ENCODE measurements at regions not wholly inside any gene's neighbourhood (a gene's known extent, or its start where the extent isn't known, plus 50 kb on each side); places are given as distances from the start of the nearest gene placed in this dataset.

DNA sequence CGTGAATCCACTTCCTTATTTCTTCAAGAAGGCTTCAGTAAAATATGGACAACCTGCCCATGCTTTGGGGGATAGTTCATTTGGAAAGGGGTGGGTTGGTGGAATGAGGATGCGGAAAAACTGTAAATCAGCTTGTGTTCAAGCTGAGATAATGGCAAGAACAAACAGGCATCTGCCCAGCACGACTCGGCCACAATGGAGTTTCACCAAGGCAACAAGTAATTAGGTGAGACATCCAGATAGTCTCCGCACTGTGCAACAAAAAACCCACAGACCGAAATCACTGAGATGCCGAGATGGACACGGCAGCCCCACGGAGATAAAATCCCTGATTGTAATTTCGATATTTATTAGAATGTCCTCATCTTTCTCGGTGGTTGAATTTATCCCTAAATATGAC lies 455.2 kb downstream of the AJAP1 start:
- TF ChIP-seq EZH2 (IDR thresholded peaks at IDR 0.05; ENCODE audit: low read depth, unreplicated experiment): no peak
- TF ChIP-seq, protein P1, sequence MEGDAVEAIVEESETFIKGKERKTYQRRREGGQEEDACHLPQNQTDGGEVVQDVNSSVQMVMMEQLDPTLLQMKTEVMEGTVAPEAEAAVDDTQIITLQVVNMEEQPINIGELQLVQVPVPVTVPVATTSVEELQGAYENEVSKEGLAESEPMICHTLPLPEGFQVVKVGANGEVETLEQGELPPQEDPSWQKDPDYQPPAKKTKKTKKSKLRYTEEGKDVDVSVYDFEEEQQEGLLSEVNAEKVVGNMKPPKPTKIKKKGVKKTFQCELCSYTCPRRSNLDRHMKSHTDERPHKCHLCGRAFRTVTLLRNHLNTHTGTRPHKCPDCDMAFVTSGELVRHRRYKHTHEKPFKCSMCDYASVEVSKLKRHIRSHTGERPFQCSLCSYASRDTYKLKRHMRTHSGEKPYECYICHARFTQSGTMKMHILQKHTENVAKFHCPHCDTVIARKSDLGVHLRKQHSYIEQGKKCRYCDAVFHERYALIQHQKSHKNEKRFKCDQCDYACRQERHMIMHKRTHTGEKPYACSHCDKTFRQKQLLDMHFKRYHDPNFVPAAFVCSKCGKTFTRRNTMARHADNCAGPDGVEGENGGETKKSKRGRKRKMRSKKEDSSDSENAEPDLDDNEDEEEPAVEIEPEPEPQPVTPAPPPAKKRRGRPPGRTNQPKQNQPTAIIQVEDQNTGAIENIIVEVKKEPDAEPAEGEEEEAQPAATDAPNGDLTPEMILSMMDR (conservative IDR thresholded peaks at IDR 0.05; ENCODE audit: low read depth in 2 of 2): no peak
- TF ChIP-seq POLR2AphosphoS5 (IDR thresholded peaks at IDR 0.05; ENCODE audit: low read depth): no peak
- no peak for TF ChIP-seq ETS1 (IDR thresholded peaks at IDR 0.05)
- TF ChIP-seq CREB1 (CRISPR knock-in tag; IDR thresholded peaks at IDR 0.05; ENCODE audit: low read depth): no peak
- no peak for TF ChIP-seq REST (IDR thresholded peaks at IDR 0.05; ENCODE audit: unreplicated experiment)
- no peak for TF ChIP-seq JUNB (IDR thresholded peaks at IDR 0.05; ENCODE audit: unreplicated experiment)
- no peak for TF ChIP-seq EZH2phosphoT487 (IDR thresholded peaks at IDR 0.05; ENCODE audit: unreplicated experiment)
- no peak for TF ChIP-seq NANOG (IDR thresholded peaks at IDR 0.05; ENCODE audit: borderline replicate concordance)
- no peak for TF ChIP-seq ZNF114 (CRISPR knock-in tag; IDR thresholded peaks at IDR 0.05)
- no peak for TF ChIP-seq STAT1 (IDR thresholded peaks at IDR 0.05; ENCODE audit: unreplicated experiment)
